Aorta (tissue), 5 donors: ENCODE measurements at regions not wholly inside any gene's neighbourhood (a gene's known extent, or its start where the extent isn't known, plus 50 kb on each side); places are given as distances from the start of the nearest gene placed in this dataset.
A peak's percentile ranks its signal among the peaks of the same experiment; 100 is the strongest.

Experiments
- ATAC-seq: fragments of 200-7000 bp; cut with Tn5 transposase; one replicate; pipeline ENCODE4 v1.9.1; 2022; ENCODE audit warnings: moderate library complexity; ENCODE audit not compliant: low FRiP score
- DNase-seq, 2 donors: peaks; one replicate each; pipeline ENCODE4 v3.0.0-alpha.2; 2020
- H3K27ac ChIP-seq, 2 donors: one replicate each; pipeline ENCODE4 v1.5.1; 2013; ENCODE audit warnings: low read length in 2 of 2, mild to moderate bottlenecking in 2 of 2, moderate library complexity in 2 of 2, control low read depth in 1 of 2, inconsistent platforms in 1 of 2, low read depth in 1 of 2
- H3K27me3 ChIP-seq, 2 donors: one replicate each; pipeline ENCODE4 v1.6.1; 2013; ENCODE audit warnings: control low read depth in 1 of 2, low read length in 1 of 2, mild to moderate bottlenecking in 1 of 2, moderate library complexity in 1 of 2; ENCODE audit not compliant: insufficient read depth in 2 of 2, control insufficient read depth in 1 of 2
- H3K36me3 ChIP-seq, 2 donors: one replicate each; pipeline ENCODE4 v1.6.1; 2013; ENCODE audit warnings: control low read depth in 1 of 2, low read length in 1 of 2, mild to moderate bottlenecking in 1 of 2; ENCODE audit not compliant: insufficient read depth in 2 of 2, control insufficient read depth in 1 of 2
- H3K4me1 ChIP-seq, 2 donors: one replicate each; pipeline ENCODE4 v1.6.1; 2013; ENCODE audit warnings: low read length in 2 of 2, control low read depth in 1 of 2, mild to moderate bottlenecking in 1 of 2, moderate library complexity in 1 of 2; ENCODE audit not compliant: insufficient read depth in 2 of 2, control insufficient read depth in 1 of 2
- H3K4me3 ChIP-seq, 2 donors: one replicate each; pipeline ENCODE4 v1.5.1; 2013; ENCODE audit warnings: low read length in 2 of 2, control low read depth in 1 of 2, mild to moderate bottlenecking in 1 of 2
- H3K9me3 ChIP-seq: one replicate; pipeline ENCODE4 v1.6.1; 2013; ENCODE audit warnings: mild to moderate bottlenecking, low read length; ENCODE audit not compliant: control insufficient read depth
- WGBS, 2 donors: extraction: QIAGEN DNeasy Blood & Tissue Kit; methylation state at CpG; one replicate each; pipeline ENCODE4 v1.1.7; 2013; 5-methylcytosine and 5-hydroxymethylcytosine counted together
- intact Hi-C, 2 donors: fragments of 100-400 bp; cut with DNase I; formaldehyde crosslinking; loops; one replicate each; pipeline versions ENCODE4 v1.14.2 to v1.15.0; 2022
- donor health status: healthy with polysubstance abuse.
- donor health status: Bipolar disorder and iron deficiency.
- donor health status: DM: no; HTN: no; CAD: no.
- donor health status: DM: no; HTN: no; CAD: no.
- donor health status: DM: yes; HTN: yes; CAD: no.

DNA sequence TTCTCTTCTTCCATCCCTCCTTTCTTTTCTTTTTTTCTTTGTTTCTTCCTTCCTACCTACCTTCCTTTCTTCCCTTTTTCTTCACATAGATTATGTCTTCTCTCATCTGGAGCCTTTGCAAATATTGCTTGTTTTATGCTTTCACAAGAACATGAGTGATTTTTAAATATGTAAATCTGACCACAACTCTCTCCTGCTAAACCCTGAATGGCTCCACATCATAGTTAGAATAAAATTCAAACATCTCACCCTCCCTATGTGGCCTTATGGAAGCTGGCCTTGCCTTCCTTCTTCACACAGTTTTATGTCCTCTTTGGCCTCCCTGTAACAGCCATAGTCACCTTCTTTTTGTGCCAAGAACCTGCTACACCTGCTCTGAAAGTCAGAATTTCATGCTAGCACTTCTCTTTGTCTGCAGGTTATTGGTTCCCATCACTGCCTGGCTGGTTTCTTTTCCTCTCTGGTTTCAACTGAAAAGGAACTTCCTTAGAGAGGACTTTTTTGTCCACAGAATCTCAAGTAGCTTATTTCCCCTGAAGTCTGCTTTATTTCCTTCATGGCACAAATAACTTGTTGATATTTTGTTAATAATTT is 114.3 kb upstream of the TNC start:
- H3K4me1 ChIP-seq = no peaks in the 10 kb centered on the region
- H3K9me3 ChIP-seq = no peaks in the 10 kb centered on the region
- no peak overlapping the region for H3K4me3 ChIP-seq
- no peak for ATAC-seq
- no peak overlapping the region for H3K27ac ChIP-seq
- H3K27me3 ChIP-seq = no peaks in the 10 kb centered on the region
- intact Hi-C loops = no loop called here
- DNase-seq = no peak
- H3K36me3 ChIP-seq = no peaks in the 10 kb centered on the region

DNA sequence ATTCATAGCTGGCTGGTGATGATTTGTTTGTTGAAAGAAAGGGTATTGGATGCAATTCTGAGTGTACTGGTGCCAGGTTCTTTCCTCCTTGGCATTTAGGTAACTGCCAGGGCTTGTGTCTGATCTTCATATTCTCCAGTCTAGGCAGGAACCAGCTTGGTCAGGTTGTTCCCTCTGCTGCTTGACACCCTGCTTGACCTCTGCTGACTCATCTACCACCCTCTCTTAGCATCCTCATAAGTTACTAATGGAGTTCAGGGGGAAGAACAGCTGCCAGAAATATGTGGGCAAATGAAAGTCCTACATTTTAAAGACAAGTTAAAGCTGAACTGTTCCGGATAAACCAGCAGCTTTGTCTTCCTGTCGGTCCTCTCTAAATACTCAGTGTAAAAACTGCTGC is 116.1 kb upstream of the TNC start:
- intact Hi-C loops = no loop called here
- Histone ChIP-seq H3K36me3 (no peaks in the 10 kb centered on the region), H3K4me3 (no peak overlapping the region), H3K9me3 (no peaks in the 10 kb centered on the region), H3K4me1 (no peaks in the 10 kb centered on the region), H3K27me3 (no peaks in the 10 kb centered on the region), H3K27ac (no peak overlapping the region)
- ATAC-seq = no peak
- no peak for DNase-seq
- 70 to 78% methylated on average over 2 of the region's 2 CpGs for WGBS, 2 donors

DNA sequence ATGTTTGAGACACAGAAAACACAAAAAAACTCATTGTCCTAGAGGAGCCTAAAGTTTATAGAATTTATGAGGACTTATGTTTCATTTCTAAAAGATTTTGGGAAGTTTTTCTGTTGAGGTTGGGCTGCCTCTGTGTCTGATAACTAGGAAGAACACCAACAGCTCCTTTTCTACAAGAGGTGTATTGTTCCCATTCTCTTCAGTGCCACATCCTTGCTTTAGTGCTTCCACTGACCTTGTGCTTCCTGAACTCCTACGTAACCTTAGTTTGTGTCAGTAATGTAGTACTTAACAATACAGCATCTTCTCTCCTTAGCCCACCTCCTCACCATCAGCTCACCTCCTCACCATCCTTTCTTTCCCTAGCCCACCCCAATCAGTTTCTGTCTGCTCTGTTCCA is 117.3 kb upstream of the TNC start:
- H3K4me3 ChIP-seq = no peak overlapping the region
- DNase-seq (no peak), ATAC-seq (no peak)
- no peaks in the 10 kb centered on the region for H3K36me3 ChIP-seq
- no peaks in the 10 kb centered on the region for H3K27me3 ChIP-seq
- WGBS, 2 donors = 96 to 100% methylated on average over 1 of the region's 1 CpG
- H3K9me3 ChIP-seq = no peaks in the 10 kb centered on the region
- intact Hi-C loops = no loop called here
- no peaks in the 10 kb centered on the region for H3K4me1 ChIP-seq
- no peak overlapping the region for H3K27ac ChIP-seq

DNA sequence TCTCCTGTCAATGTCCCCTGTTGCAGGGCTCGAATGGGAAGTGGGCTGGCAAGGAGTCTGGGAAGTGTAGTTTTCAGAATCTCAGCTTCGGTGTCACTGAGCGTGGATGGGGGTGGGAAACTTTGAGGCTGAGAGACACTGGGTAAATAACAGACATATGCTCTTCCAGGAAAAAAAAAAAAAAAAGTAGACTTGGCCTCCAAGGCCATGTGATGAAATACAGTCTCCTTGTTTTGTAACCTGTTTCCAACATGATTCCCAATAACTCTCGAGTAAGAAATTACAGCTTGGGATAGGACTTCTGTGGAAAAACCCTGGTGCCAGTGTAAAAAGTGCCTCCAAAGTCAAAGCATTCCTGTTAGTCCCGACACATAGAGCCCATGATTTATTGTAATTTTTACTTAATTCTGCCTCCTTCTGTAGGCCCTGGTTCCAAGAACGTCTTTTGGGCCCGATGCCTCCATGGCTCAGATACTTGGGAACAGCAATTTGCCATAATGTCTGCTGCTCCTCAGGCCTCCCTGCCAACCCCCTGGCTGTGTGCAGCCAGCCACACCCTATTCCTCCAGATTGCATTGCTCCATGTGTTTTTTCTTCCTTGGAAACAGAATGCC is 119.5 kb upstream of the TNC start:
- 80 to 85% methylated on average over 7 of the region's 7 CpGs for WGBS, 2 donors

DNA sequence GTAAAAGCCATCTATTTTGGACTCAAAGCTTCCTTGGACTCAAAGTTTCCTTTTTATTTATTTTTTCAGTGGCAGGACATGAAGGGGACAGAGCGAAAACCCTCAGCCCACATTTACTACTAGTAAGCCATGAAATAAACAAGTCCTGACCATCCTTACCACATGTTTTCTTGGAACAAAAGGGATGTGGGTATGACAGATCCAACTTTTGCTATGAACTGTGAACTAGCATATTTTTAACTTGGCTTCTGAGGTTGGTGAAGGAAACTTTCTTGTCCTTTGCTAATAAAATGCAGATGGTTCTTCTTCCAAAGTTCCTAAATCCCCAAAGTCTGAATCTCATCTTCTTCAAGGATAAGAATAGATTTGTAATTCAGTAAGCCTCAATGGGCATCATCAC is 122.7 kb upstream of the TNC start:
- Histone ChIP-seq H3K4me3 (no peak overlapping the region), H3K9me3 (no peaks in the 10 kb centered on the region), H3K27ac (no peak overlapping the region), H3K27me3 (no peaks in the 10 kb centered on the region), H3K36me3 (no peaks in the 10 kb centered on the region), H3K4me1 (no peaks in the 10 kb centered on the region)
- no peak for DNase-seq
- WGBS, 2 donors = 74 to 90% methylated on average over 1 of the region's 1 CpG
- intact Hi-C loops = no loop called here
- ATAC-seq = no peak

More for the DNA sequence above, 119.5 kb upstream of the TNC start:
- Histone ChIP-seq H3K27ac (no peak overlapping the region), H3K27me3 (no peaks in the 10 kb centered on the region), H3K4me1 (no peaks in the 10 kb centered on the region), H3K9me3 (no peaks in the 10 kb centered on the region), H3K36me3 (no peaks in the 10 kb centered on the region), H3K4me3 (no peak overlapping the region)
- ATAC-seq = peak; percentile 83
- DNase-seq = peak; percentile 72 to 81
- intact Hi-C loops = no loop called here

DNA sequence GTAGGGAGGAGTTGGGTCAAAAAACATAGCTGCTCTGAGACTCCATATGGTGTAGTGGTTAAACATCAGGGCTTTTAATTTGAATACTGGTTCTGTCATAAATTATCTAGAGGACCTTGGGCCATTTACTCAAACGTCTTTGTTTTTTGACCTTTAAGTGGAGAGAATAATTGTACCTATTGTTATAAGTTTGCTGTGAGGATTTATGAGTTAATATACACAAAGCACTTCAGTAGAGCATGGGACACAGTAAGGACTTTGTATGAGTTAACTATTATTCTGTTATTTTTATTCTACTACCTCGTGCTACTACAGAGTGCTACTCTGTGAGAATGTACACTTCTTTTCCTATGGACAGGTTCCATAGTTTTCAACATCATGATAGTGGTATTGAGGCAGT is 123.7 kb upstream of the TNC start:
- no peak for DNase-seq
- Histone ChIP-seq H3K36me3 (no peaks in the 10 kb centered on the region), H3K9me3 (no peaks in the 10 kb centered on the region), H3K27me3 (no peaks in the 10 kb centered on the region), H3K27ac (no peak overlapping the region), H3K4me3 (no peak overlapping the region), H3K4me1 (no peaks in the 10 kb centered on the region)
- intact Hi-C loops = no loop called here
- ATAC-seq = no peak
- 42 to 61% methylated on average over 2 of the region's 2 CpGs for WGBS, 2 donors

DNA sequence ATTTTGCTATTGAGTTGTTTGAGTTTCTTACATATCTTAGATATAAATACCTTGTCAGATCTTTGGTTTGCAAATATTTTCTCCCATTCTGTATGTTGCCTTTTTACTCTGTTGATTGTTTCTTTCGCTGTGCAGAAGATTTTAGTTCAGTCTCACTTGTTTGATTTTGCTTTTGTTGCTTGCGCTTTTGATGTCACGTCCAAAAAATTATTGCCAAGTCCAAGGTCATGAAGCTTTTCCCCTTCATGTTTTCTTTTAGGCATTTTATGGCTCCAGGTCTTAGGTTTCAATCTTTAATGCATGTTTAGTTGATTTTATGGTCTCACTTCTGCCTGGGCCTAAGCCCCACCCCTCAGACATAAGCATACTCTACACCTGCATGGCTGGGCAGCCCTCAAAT is 131.5 kb upstream of the TNC start:
- no peak for ATAC-seq
- 91 to 93% methylated on average over 3 of the region's 3 CpGs for WGBS, 2 donors
- Histone ChIP-seq H3K4me3 (no peak overlapping the region), H3K9me3 (no peaks in the 10 kb centered on the region), H3K27ac (no peak overlapping the region), H3K4me1 (no peaks in the 10 kb centered on the region), H3K36me3 (no peaks in the 10 kb centered on the region), H3K27me3 (no peaks in the 10 kb centered on the region)
- intact Hi-C loops = no loop called here
- DNase-seq = no peak

DNA sequence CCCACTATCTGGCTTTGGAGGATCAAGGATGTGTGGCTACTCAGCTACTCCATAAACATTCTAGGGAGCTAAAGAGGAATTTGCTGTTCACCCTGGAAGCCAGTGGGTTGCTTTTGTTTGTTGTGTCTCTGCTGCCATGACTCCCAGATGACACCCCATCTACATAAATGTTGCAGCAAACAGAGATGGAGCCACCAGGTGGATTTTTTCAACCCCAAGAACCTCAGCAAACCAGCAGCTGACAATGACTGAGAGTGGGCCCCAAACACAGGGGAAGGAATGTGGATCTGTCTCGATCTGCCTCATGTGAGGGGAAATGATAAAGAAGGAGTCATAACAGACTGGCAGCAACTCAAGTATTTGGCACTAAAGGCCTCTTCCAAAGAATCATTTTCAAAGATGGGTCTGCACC is 132.7 kb upstream of the TNC start:
- Histone ChIP-seq H3K36me3 (no peaks in the 10 kb centered on the region), H3K27me3 (no peaks in the 10 kb centered on the region), H3K4me1 (no peaks in the 10 kb centered on the region), H3K4me3 (no peak overlapping the region), H3K9me3 (no peaks in the 10 kb centered on the region), H3K27ac (no peak overlapping the region)
- ATAC-seq (no peak), DNase-seq (no peak)
- intact Hi-C loops = no loop called here
- 24 to 44% methylated on average over 1 of the region's 1 CpG for WGBS, 2 donors

DNA sequence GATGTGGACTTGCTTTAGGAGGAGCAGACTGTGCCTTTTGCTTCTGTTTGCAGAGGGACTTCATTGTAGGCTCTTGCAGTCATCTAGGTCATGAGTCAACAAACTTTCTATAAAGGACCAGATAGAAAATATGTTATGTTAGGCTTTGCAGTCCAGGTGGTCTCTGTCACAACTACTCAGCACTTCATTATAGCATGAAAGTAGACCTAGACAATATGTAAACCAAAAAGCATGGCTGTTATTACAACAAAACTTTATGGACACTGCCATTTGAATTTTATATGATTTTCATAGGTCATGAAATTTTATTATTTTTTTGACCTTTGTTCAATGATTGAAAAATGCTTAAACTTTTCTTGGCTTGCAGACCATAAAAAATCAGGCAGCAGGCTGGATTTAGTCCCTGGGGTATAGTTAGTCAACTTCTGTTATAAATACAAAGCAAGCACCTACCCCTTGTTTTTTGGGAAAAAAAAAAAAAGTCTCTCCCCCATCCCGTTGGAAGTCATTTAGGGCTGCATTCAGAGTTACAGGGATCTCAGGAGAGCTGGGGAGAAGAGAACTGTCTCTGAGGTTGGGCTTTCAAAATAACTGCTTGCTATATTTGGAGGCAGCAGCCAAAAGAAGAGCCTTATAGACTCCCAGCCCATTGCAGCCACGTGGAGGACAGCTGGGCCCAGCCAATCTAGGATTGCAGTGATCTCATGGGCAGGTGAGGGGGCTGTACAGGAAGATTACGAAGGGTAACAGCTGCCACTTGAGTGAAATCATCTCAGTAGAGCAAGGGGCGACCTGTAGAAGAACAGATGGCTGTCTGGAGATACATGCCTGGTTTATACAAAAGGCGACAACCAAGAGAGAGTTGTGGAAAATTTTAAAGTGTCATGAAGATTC is 136.6 kb upstream of the TNC start:
- H3K36me3 ChIP-seq = no peaks in the 10 kb centered on the region
- no peaks in the 10 kb centered on the region for H3K9me3 ChIP-seq
- WGBS, 2 donors = 65 to 72% methylated on average over 5 of the region's 5 CpGs
- H3K27ac ChIP-seq = no peak overlapping the region
- no peaks in the 10 kb centered on the region for H3K4me1 ChIP-seq
- H3K27me3 ChIP-seq = no peaks in the 10 kb centered on the region
- no peak overlapping the region for H3K4me3 ChIP-seq
- ATAC-seq (no peak), DNase-seq (no peak)
- intact Hi-C loops = no loop called here
